ENCODE measurements at regions not wholly inside any gene's neighbourhood (a gene's known extent, or its start where the extent isn't known, plus 50 kb on each side); places are given as distances from the start of the nearest gene placed in this dataset.

DNA sequence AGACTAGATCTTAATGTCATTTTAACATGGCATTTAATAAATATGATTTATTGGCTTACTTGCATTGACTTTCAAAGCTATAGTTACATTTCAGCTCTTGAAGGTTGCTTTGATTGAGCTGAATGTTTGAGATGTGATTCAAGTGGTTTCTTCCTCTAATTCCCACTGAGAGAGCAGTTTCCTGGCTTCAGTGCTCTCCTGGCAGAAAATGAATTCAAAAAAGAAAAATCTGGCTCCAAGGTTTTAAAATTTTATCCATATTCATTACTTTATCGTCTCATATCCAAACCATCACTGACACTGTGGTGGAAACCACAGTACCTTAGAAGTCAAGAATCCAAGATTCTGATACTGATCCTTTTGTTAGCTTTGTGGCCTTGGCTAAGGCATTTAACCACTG is 263.1 kb upstream of the HSF2 start:
- H3K4me1 Mint-ChIP-seq (ENCODE audit: low read depth), result no peaks in the 10 kb centered on the region
- no peaks in the 10 kb centered on the region for H3K27me3 Mint-ChIP-seq (ENCODE audit: low read depth)
- no peak overlapping the region for H3K4me3 Mint-ChIP-seq
- no peaks in the 10 kb centered on the region for H3K9me3 Mint-ChIP-seq
- H3K27ac Mint-ChIP-seq, result no peak overlapping the region
- H3K36me3 Mint-ChIP-seq (ENCODE audit: low read depth), result no peaks in the 10 kb centered on the region

DNA sequence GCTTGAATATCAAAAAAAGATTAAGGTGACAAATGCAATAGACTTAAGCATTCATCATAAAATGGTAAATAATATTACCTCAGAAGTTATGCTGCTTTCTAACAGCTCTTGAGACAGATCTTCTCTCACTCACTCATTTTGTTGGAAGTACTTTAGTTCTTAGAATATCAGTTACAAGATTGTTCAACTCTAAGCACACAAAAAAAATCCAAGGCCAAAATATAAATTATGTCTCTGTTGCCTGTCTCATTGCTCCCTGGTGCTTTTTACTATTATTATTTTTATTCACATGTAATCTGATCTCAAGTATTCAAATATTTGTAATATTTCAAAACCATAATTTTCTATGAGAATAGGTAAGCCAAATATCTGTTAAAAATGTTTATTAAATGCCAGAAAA is 259.4 kb upstream of the HSF2 start:
- no peaks in the 10 kb centered on the region for H3K27me3 Mint-ChIP-seq (ENCODE audit: low read depth)
- H3K4me1 Mint-ChIP-seq (ENCODE audit: low read depth), result no peaks in the 10 kb centered on the region
- H3K27ac Mint-ChIP-seq, result no peak overlapping the region
- H3K9me3 Mint-ChIP-seq, result no peaks in the 10 kb centered on the region
- no peaks in the 10 kb centered on the region for H3K36me3 Mint-ChIP-seq (ENCODE audit: low read depth)
- H3K4me3 Mint-ChIP-seq, result no peak overlapping the region

DNA sequence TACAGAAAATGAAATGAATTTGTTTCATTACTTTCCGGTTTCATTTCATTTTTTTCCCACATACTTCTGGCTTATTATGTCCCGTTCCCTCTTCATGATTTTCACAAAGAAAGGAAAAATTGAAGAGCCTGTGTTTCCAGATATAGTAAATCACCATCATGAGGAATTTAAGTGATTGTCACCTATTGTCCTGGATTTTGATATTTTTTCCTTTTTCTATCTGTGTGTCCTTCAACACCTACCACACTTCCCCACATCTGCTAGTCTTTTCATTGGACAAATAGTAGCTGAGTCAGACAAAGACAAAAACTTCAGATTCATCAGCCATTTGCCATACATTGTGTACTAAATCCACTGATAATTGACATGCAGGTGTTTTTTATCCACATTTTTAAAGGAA is 258.2 kb upstream of the HSF2 start:
- Mint-ChIP-seq H3K27ac (no peak overlapping the region), H3K36me3 (ENCODE audit: low read depth) (no peaks in the 10 kb centered on the region), H3K4me3 (no peak overlapping the region), H3K9me3 (no peaks in the 10 kb centered on the region), H3K27me3 (ENCODE audit: low read depth) (no peaks in the 10 kb centered on the region), H3K4me1 (ENCODE audit: low read depth) (no peaks in the 10 kb centered on the region)

DNA sequence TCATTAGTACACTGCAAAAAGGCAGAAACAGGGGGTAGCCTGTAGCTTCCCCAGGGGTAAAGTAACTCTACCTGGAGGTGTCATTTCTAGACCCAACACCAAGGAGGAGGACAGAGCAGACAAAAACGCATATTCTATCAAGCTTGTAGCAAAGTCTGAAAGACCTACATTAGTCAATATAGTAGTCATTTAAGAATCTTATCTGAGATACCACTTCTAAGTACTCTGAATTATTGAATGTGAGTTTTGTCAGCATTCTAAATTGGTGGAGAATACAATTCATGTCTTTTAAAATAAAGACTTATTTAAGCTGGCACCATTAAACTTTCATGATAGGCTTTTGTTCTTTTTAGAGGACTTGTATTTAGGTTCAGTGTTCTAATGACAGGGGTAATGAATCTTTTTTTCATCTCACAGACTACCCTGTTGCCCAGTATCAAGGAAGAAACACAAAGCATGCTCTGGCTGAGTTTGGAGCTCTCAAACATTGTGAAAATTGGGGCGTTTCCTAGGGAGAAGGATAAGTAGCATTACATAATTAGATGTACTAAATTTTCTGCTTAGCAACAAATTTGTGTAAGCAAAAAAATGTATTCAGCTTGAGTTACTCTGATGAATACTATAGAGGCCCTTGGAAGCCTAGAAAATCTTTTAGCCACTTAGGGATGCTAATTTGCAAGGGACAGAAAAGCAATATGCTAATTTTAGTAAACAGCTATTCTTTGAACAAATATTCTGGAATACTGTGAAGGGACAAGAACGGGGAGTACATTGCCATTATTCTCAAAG is 255.4 kb upstream of the HSF2 start:
- Mint-ChIP-seq H3K36me3 (ENCODE audit: low read depth) (no peaks in the 10 kb centered on the region), H3K9me3 (no peaks in the 10 kb centered on the region), H3K27ac (no peak overlapping the region), H3K4me1 (ENCODE audit: low read depth) (no peaks in the 10 kb centered on the region), H3K4me3 (no peak overlapping the region), H3K27me3 (ENCODE audit: low read depth) (no peaks in the 10 kb centered on the region)

DNA sequence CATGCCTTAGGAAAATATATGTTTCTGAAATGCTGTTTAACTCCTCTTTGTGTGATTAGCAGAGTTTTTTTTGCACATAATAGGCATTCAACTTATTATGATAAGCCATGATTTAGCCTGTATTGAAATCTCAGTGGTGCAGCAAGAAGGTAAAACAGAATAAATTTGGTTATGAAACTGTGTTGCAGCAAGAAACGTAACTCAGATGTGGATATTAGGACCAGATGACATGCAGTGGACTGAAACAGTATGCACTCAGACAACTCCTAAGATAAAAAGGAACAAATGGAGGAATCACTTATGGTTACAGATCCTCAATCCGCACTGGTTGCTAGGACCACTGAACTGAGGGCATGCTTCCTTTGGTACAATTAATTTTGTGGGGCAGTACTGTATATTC is 254.2 kb upstream of the HSF2 start:
- Mint-ChIP-seq H3K27me3 (ENCODE audit: low read depth) (no peaks in the 10 kb centered on the region), H3K27ac (no peak overlapping the region), H3K36me3 (ENCODE audit: low read depth) (no peaks in the 10 kb centered on the region), H3K9me3 (no peaks in the 10 kb centered on the region), H3K4me1 (ENCODE audit: low read depth) (no peaks in the 10 kb centered on the region), H3K4me3 (no peak overlapping the region)

DNA sequence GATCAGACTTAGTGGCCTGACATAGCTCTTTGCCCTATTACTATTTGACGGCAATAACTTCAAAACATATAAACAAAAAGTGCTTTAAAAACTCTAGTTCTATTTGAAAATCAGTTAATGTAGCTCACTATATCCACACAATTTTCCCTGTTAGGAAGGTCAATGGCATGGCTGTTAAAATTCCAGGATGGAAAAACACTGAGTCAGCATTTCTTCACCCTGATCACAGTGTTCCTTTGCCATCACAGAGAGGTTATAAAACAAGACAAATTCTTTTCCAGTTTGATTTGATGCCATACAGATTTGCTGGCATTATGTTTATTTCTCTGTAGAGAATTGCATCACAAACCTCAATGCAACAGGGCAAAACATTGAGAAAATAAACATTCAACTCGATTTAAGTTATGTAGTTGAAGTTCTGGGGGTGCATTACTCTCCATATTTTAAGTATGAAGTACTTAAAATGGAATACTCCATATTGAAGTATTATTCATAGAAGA is 253.7 kb upstream of the HSF2 start:
- no peaks in the 10 kb centered on the region for H3K36me3 Mint-ChIP-seq (ENCODE audit: low read depth)
- no peaks in the 10 kb centered on the region for H3K4me1 Mint-ChIP-seq (ENCODE audit: low read depth)
- no peak overlapping the region for H3K27ac Mint-ChIP-seq
- no peaks in the 10 kb centered on the region for H3K9me3 Mint-ChIP-seq
- H3K27me3 Mint-ChIP-seq (ENCODE audit: low read depth), result no peaks in the 10 kb centered on the region
- no peak overlapping the region for H3K4me3 Mint-ChIP-seq

DNA sequence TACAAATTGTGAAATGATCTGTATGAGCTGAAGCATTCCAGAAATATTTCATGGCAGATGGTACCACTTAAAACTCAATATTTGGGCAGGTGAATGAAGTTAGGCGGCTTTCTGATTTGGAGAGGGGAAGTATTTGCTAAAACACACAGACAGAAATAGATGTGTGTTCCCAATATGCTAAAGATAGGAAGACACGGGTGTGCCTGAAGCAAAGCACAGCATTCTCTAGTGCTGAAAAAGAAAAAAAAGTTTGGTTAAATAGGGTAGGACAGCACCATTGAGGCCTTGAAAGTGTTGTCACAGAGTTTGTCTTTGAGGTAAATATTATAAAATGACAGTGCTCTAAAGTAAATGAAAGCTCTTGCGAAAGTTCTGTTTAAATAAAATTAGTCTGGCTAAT is 252.2 kb upstream of the HSF2 start:
- no peak overlapping the region for H3K4me3 Mint-ChIP-seq
- no peaks in the 10 kb centered on the region for H3K36me3 Mint-ChIP-seq (ENCODE audit: low read depth)
- no peaks in the 10 kb centered on the region for H3K9me3 Mint-ChIP-seq
- no peak overlapping the region for H3K27ac Mint-ChIP-seq
- no peaks in the 10 kb centered on the region for H3K4me1 Mint-ChIP-seq (ENCODE audit: low read depth)
- no peaks in the 10 kb centered on the region for H3K27me3 Mint-ChIP-seq (ENCODE audit: low read depth)

DNA sequence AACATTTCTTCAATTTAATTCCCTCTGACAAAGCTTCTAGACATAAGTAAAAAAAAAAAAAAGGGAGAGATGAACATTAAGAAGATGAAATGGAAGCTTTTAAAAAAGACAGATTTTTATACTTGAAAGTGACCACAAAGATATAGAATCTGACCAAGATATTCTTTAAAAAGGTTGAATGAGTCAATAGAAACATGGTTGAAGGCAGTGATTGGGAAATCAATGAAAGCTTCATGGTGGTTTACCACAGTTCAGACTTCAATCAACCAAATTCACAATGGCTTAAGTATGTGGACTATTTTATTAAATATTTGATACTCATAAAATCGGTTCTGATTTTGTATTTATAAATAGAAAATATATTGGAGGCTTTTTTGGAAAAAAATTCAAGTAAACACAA is 248.4 kb upstream of the HSF2 start:
- Mint-ChIP-seq H3K4me3 (no peak overlapping the region), H3K27me3 (ENCODE audit: low read depth) (no peaks in the 10 kb centered on the region), H3K4me1 (ENCODE audit: low read depth) (no peaks in the 10 kb centered on the region), H3K9me3 (no peaks in the 10 kb centered on the region), H3K36me3 (ENCODE audit: low read depth) (no peaks in the 10 kb centered on the region), H3K27ac (no peak overlapping the region)

DNA sequence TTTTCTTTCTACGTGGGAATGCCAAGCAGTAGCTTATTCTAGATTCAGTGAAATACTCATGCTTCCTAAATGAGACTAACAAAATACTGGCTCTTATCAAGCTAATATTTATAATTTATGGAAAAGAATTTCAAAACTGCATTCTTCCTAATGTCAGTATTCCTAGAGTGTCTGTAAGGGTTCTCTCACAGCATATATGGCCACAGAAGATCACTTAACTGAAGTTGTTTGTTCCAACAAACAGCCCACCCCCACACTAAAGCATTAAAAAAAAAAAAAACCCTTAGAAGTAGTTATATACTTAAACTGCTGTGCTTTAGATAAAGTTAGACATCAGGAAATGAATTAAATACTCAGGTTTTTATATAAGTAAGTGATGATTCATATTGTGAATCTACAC is 247.7 kb upstream of the HSF2 start:
- Mint-ChIP-seq H3K4me1 (ENCODE audit: low read depth) (no peaks in the 10 kb centered on the region), H3K9me3 (no peaks in the 10 kb centered on the region), H3K27me3 (ENCODE audit: low read depth) (no peaks in the 10 kb centered on the region), H3K27ac (no peak overlapping the region), H3K4me3 (no peak overlapping the region), H3K36me3 (ENCODE audit: low read depth) (no peaks in the 10 kb centered on the region)

DNA sequence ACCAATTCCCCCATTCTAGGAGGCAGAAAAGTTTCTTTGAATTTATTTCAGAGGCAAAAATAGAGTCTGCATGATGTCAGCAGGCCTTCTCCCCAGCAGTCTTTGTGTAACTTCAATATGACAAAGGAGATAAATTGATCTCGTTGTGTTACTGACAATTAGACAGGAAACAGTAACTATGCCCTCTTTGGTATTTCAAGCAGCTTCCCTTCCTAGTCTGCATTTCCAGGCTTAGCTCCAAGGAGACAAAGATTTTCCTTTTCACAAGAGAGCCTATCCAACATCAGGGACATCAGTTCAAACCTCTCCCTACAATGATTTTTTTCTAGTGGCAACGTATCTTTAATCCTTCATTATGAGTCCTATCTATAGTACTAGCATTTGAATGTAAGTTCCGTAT is 245.9 kb upstream of the HSF2 start:
- no peak overlapping the region for H3K4me3 Mint-ChIP-seq
- H3K36me3 Mint-ChIP-seq (ENCODE audit: low read depth), result no peaks in the 10 kb centered on the region
- H3K9me3 Mint-ChIP-seq, result no peaks in the 10 kb centered on the region
- H3K4me1 Mint-ChIP-seq (ENCODE audit: low read depth), result no peaks in the 10 kb centered on the region
- no peaks in the 10 kb centered on the region for H3K27me3 Mint-ChIP-seq (ENCODE audit: low read depth)
- H3K27ac Mint-ChIP-seq, result no peak overlapping the region

DNA sequence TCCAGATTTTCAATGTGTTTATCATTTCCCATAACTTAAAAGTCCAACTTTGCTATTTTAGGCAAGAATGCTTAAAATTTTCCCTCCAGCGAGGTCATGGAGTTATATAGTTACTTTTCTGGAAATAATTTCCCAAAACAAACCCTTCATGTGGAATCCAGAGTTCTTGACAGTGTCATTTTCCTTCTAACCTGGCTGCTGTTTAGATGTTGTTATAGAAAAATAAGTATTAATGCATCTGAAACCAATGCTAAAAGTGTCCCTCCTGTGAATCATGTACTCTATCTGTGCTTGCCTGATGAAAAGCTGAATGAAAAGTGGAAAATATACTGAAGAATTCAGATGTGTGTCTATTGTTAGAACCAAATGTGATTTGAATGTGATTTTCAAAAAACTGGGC is 245.3 kb upstream of the HSF2 start:
- Mint-ChIP-seq H3K4me1 (ENCODE audit: low read depth) (no peaks in the 10 kb centered on the region), H3K9me3 (no peaks in the 10 kb centered on the region), H3K4me3 (no peak overlapping the region), H3K27ac (no peak overlapping the region), H3K36me3 (ENCODE audit: low read depth) (no peaks in the 10 kb centered on the region), H3K27me3 (ENCODE audit: low read depth) (no peaks in the 10 kb centered on the region)

DNA sequence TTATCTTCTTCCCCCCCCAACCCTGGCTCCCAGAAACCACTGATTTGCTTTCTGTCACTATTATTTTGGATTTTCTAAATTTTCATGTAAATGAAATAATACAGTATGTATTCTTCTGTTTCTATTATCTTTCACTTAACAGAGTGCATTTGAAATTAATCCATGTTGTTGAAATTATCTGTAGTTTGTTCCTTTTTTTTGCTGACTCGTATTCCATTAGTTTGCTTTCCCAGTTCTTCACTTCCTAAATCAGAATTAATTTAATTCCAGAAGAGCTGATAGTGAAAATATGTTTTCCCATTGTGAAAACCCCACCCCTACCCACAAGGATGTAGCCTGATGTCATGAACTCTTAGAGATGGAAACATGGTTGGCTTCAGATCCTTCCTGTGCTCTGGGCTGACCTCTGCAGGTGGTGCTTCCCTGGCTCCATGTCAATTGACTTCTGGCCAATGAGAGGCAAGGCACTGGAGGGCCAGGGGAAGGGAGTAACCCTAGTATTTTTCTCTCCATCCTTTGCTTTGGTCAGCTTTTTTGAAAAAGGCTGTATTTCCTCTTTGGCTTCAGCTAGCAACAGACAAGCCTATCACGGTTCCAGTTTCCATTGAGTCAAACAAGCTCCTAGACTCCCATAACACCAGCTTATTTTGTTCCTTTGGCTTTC is 244.4 kb upstream of the HSF2 start:
- no peak overlapping the region for H3K27ac Mint-ChIP-seq
- no peak overlapping the region for H3K4me3 Mint-ChIP-seq
- H3K36me3 Mint-ChIP-seq (ENCODE audit: low read depth), result no peaks in the 10 kb centered on the region
- H3K4me1 Mint-ChIP-seq (ENCODE audit: low read depth), result no peaks in the 10 kb centered on the region
- H3K27me3 Mint-ChIP-seq (ENCODE audit: low read depth), result no peaks in the 10 kb centered on the region
- no peaks in the 10 kb centered on the region for H3K9me3 Mint-ChIP-seq

DNA sequence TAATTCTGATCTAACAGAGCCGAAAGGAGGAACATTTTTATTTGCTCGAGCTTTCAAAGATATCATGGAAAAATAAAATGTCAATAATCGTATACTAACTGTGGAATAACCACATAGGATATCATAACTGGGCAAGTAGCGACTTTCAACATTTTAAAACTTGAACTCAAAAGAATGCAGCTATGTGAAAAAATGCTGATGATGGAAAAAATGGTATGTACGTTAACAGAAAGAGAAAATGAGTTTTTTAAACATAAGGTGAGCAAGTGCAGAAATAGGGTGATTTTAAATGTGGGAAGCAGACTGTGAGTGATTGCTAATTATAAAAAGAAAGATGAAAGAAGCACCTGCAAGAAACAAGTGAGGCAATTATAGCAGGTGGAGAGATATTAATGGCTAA is 238.3 kb upstream of the HSF2 start:
- Mint-ChIP-seq H3K27ac (no peak overlapping the region), H3K9me3 (peaks cover 4% of the 10 kb centered on the region), H3K4me3 (no peak overlapping the region), H3K27me3 (ENCODE audit: low read depth) (no peaks in the 10 kb centered on the region), H3K36me3 (ENCODE audit: low read depth) (no peaks in the 10 kb centered on the region), H3K4me1 (ENCODE audit: low read depth) (no peaks in the 10 kb centered on the region)

DNA sequence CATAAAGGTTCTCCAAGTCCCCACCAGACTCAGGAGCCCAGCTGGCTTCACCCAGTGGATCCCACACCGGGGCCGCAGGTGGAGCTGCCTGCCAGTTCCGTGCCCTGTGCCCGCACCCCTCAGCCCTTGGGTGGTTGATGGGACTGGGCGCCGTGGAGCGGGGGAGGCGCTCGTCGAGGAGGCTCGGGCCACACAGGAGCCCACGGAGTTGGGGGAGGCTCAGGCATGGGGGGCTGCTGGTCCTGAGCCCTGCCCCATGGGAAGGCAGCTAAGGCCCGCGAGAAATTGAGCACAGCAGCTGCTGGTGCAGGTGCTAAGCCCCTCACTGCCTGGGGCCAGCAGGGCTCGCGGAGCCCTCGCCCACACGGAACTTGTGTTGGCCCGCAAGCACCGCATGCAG is 234.4 kb upstream of the HSF2 start:
- Mint-ChIP-seq H3K27ac (no peak overlapping the region), H3K9me3 (peaks cover 4% of the 10 kb centered on the region), H3K27me3 (ENCODE audit: low read depth) (no peaks in the 10 kb centered on the region), H3K36me3 (ENCODE audit: low read depth) (no peaks in the 10 kb centered on the region), H3K4me3 (no peak overlapping the region), H3K4me1 (ENCODE audit: low read depth) (no peaks in the 10 kb centered on the region)

DNA sequence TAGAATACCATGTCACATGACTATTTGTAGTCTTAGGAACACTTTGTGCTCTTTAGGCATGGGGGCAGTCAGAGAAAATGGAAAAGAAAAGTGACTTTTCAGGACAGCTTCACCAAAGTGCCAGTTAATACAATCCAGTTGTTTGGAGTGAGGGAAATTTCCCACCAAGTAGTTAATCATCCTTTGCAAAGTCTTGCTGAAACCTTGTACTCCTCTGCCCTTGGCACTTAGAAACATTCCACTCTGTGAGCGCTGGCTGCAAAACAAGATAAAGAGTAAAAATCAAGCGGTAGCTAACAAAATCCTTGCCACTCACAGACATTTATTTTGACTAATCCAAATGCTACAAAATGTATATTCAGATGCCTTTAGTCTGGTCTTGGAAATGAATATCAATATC is 229.2 kb upstream of the HSF2 start:
- Mint-ChIP-seq H3K9me3 (no peaks in the 10 kb centered on the region), H3K4me1 (ENCODE audit: low read depth) (no peaks in the 10 kb centered on the region), H3K27ac (no peak overlapping the region), H3K36me3 (ENCODE audit: low read depth) (no peaks in the 10 kb centered on the region), H3K4me3 (no peak overlapping the region), H3K27me3 (ENCODE audit: low read depth) (no peaks in the 10 kb centered on the region)

All from T-helper 1 cell treated with Interleukin-12 subunit alpha and Interleukin-12 subunit beta and Interleukin-4 antibody, amounts not matched to agents 30 μg/mL and 1 μg/mL, for 36 hours (primary cell).